GM18858 (cell line): ENCODE measurements at regions not wholly inside any gene's neighbourhood (a gene's known extent, or its start where the extent isn't known, plus 50 kb on each side); places are given as distances from the start of the nearest gene placed in this dataset.

Source experiments
- ATAC-seq: cut with Tn5 transposase; IDR thresholded peaks from one replicate; pipeline ENCODE4 v1.9.1; 2021; ENCODE audit not compliant: unreplicated experiment

DNA sequence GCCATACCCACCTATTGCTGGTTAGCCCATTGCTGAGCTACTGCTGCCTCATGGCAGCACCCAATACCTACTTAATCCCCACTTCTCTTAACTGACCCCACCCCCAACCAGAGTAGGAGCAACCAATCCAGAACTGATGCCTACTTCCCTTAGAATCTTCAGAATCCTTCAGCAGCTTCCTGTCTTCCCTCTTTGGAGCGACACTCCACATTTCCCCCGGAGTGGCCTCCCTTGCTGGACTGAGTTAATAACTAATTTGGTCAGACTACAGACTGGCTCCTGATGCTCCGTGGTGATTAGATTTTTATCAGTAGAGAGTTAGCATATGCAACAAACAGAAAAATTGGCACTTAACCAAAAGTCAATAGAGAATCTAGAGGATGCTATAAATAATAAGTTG is 51.2 kb upstream of the UBR2 start:
- no peak for ATAC-seq

DNA sequence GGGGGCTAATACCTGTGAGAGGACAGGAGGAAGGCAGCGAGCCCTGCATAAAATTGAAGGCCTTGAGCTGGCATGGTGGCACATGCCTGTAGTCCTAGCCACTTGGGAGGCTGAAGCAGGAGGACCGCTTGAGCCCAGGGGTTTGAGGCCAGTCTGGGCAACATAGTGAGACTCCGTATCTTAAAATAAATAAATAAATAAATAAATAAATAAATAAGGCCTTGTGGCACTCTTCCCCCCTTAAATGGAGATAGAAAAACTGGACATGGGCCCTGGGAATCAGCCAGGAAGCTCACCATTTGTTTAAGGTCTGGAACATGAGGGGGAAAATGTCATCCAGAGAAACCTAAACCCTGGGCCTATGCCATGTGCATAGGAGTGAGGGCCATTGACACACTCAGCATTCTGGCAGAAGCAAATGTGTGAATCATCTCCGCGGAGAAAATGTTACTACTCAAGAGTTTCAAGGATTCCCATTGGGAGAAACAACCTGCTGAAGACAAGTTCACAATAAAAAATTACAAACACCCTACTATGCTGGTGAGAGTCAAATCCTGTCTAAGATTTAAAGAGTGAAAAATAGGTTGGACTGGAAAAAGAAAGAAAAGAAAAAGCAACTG is 51.9 kb upstream of the UBR2 start:
- ATAC-seq, result no peak

DNA sequence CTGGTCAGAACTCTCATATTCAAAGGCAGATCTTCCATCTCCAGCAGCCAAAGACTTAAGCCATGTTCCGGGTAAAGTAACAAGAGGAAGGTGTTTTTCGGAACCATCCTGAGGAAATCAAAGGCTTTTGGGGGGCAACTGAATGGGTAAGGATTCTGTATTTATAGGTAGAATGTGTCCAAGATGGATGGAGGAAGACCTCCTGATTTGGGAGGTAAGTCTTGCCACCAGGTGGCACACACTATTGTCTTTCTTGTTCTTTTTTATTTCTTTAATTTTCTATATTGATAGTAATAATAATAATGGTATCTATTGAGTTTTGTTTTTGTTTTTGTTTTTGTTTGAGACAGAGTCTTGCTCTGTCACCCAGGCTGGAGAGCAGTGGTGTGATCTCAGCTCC is 53.0 kb upstream of the UBR2 start:
- ATAC-seq, result no peak

DNA sequence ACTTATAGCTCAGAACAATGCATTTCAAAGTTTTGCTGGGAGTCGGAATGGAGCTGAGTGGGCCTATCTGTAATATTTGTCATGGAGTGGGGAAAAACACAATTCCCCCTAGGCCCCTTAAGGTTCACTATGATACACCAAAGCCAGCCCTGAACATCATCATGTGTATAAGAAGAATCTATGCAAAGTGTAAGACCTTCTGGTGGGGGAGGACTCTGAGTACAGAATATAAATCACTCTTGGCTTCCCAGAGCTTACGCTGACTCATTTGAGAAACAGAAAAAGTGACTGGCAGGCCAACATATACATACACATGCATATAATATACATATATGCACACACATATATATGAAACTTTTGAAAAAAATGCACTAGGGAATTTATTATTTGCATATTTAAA is 54.1 kb upstream of the UBR2 start:
- peak; percentile 39 for ATAC-seq

DNA sequence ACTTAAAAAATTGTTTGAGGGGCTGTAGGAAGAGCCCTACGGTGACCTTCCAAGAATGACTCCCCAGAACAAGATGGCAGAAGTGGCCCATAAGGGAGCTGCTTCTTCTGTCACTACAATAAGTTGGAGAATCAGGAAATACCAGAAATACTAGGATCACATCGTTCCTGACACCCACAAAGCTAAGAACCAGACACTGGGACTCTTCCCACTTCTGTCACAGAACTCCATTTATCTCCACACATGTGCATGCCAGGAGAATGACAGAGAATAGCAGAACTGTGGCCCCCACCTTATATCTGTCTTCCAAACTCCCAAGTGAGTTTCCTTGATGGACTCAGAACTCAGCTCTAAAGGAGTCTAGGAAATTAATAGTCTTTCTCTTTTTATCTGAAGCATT is 54.6 kb upstream of the UBR2 start:
- ATAC-seq, result no peak

DNA sequence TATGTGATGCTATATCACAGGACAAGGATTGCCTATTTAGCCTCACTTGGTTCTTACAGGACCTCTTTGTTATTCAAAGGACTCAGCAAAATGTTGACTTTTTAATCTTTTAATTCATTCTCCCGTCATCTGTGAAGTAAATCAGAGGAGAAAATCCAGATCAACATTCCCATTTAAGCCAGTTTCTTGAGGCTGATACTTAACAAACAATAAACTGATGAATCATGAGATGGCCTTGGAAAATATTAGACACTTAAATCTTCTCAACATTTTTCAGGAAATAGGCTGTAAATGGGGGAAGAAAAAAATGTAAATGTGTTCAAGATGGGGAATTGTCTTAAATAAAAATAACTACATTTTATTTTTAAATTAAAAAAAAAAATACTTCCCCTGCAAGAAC is 55.9 kb upstream of the UBR2 start:
- no peak for ATAC-seq

DNA sequence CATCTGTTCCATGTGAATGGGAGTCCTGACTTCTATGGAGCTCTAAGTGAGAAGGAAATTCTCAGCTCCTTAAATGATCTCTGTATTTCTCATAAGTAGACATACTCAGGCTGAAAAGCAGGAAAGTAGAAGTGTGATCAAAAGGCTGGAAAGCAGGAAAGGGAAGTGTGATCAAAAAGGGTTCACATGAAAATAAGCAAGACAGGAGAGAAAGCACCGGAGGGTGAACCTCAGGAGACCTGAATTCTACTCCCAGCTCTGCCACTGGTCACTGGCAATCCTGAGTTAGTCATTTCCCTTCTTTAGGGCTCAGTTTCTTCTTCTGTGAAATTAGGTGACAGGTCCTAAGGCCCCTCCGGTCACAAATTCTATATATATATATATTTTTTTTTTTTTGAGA is 55.5 kb upstream of the TRERF1 start:
- no peak for ATAC-seq

DNA sequence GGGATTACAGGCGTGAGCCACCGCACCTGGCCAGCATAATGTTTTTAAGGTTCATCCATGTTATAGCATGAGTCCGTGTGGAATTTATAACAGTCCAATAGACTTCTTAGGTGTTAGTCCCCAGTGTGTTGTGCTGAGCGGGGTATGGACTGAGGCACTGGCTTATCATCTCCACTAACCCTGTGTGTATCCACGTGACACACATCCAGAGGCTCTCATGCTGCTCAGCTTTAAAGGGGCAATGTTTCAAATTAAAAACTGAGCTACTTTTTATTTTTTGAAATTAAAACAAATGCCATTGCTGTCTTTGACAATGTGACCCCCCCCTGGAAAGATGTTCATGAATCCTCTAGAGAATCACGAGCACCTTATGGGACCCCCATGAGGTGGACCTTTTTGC is 54.3 kb upstream of the TRERF1 start:
- no peak for ATAC-seq

DNA sequence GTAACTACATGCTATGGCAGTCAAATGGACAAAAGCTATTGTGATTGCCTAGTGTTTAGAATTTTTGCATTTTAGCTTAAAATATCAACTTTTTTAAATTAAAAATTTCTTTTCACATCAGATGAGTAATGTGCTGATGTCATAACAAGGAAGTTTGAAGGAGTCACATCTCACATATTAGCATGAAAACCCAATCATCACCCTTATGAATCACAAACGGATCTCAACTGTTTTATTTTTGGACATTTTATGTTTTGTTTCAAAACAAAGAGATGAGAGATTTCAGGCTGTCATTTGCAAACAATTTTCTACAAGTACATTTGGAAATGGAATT is 53.6 kb upstream of the TRERF1 start:
- no peak for ATAC-seq

DNA sequence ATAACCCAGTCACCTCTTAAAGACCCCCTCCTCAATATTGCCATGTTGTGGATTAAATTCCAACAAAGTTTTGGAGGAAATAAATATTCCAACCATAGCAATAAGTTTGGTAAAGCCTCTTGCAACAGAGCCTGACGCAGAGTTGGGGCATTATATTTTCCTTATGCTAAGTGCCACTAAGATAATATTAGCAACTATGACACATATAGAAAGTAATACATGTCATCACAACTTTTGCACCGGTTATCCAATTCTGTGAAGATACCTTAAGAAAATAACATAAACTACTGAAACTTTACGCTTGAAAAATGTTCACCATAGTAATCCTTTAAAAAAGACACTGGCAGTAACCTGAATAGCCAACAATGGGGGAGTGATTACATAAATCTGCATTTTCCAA is 52.2 kb upstream of the TRERF1 start:
- no peak for ATAC-seq

DNA sequence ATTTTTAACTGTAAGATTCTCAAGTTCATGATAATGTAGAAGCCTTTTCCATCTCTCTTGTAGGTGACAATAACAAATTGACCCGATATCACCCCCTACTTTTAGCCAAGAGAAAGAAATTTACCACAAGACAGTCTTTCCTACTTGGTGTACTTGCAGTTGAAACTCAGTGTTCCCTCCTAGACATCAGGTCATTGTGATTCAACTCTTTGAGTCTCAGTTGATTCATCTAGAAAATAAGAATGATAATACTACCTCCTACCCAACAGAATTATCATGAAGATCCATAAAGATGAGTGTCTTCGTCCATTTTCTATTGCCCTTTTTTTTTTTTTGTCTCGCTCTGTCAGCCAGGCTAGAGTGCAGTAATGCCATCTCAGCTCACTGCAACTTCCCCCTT is 51.3 kb upstream of the TRERF1 start:
- ATAC-seq, result no peak

DNA sequence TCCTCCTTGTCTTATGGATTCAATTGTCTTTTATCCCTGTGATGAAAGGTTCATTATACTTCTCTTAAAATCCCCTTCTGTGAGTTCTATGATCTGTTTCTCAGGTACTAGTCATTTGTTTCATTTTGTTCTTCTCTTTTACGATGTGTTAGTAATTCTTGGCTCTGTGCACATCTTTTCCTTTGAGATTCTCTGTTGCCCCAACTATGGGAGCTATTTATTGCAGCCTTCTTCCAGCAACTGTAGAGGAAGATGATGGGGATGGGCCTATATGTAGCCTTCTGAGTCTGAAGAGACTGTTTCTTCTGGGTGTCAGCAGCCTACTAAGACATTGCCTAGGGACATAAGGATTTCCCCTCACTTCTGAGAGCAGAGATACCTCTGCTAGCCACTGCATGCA is 50.4 kb upstream of the TRERF1 start:
- no peak for ATAC-seq
